ENCODE measurements at regions not wholly inside any gene's neighbourhood (a gene's known extent, or its start where the extent isn't known, plus 50 kb on each side); places are given as distances from the start of the nearest gene placed in this dataset.

DNA sequence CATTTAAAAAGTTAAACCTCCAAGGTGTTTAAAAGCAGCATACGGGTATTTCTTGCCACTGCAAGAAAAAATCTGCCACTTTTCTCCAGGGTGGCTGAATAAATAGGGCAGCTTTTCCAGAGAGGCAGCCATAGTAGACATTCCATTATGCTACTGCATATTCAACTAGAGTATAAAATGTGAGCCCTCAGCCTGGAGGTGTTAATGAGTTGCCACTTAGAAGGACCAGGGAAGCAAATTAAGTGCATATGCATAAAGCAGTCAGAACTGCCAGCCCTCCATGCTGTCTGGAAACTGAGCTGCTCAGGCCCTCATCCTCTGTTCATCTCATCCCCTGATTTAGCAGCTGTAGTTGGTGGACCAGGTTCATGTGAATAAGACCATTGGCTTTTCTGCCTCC is 99.4 kb downstream of the DIRAS3 start:
- in situ Hi-C loops (cut with MboI; ENCODE audit: low pct_unique_long_range_greater_than_20kb, low sequenced_read_pairs), result no loop called here
- DNase-seq, result no peak

DNA sequence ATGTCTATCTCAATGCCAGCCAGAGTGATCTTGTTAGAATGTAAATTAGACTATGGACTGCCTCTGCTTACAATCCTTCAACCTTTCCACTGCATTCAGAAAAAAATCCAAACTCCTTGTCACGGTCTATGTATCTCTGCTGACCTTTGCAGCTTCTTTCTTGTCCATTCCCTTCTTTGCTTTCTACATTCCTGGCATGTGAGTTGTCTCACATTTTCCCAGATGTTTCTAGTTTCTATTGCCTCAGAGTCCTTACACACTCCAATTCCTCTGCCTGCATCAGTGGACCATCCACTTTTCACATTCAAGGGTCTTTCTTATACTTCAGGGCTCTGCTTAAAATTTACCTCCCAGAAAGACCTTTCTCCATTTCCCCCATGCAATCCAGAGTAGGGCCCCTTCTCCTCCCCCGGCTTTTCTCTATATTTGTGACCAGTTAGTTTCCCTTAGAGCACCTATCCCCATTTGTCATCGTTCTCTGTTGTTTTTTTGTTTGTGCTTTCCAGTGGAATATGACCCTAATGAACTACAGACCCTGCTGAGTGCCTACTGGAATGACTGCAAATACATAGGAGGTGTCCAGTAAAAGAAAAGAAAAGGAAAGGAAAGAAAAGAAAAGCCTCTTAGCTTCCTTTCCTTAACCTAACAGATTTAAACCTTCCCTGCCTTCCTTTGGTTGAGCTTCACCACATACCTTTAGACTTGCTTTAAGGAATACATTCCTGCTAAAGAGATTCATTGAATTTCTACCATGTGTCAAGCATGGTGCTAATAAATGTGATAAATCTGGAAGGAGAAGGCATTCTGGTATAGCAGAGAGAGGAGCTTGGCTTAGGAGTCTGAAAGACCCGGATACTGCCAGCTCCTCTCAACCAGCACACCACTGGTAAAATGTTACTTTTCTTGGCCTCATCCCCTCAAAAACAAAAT is 102.0 kb downstream of the DIRAS3 start:
- in situ Hi-C loops (cut with MboI; ENCODE audit: low pct_unique_long_range_greater_than_20kb, low sequenced_read_pairs), result no loop called here
- DNase-seq, result no peak

DNA sequence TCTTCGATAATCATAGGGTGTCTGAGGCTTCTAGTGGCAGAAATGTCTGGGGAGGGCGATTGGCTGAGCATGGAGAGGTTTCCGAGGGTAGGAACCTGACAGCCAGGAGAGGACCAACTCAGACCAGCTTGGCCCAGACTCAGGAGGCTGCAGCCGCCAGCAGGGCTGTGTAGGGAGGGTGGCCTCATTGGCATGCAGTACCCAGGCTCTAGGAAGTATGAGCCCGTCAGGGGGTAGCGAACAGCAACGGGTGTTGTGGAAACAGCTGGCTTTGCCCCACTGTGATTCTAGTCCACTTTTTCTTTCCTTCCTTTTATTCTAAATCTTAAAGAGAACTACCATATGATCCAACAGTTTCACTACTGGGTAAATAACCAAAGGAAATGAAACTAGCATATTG is 103.3 kb downstream of the DIRAS3 start:
- in situ Hi-C loops (cut with MboI; ENCODE audit: low pct_unique_long_range_greater_than_20kb, low sequenced_read_pairs), result no loop called here
- DNase-seq, result no peak

DNA sequence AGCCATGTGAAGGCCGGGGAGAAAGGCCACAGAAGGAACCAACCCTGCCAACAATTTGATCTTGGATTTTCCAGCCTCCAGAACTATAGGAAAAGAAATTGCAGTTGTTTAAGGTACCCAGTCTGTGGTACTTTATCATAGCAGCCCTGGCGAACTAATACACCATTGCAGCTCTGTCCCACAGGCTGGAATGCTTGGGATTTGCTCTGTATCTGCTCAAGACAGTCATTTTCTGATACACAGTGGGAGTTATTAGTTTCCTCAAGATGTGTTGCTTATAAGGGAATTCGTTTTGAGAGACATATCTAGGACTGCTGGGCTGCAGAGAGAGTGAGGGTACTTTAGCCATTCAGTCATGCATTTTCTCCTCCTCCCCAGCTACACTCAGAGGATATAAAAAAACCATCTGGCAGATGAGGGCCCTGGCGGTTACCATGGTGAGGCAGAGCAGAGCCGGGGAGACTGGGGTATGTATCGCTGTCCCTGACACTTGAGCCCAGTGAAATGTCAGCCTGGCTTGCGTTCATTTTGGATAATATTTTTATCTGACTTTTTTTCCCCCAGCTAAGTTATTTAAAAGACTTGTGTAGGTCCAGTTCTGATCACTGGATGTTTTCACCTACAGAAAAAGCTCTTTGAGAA is 104.6 kb downstream of the DIRAS3 start:
- in situ Hi-C loops (cut with MboI; ENCODE audit: low pct_unique_long_range_greater_than_20kb, low sequenced_read_pairs), result no loop called here
- no peak for DNase-seq

DNA sequence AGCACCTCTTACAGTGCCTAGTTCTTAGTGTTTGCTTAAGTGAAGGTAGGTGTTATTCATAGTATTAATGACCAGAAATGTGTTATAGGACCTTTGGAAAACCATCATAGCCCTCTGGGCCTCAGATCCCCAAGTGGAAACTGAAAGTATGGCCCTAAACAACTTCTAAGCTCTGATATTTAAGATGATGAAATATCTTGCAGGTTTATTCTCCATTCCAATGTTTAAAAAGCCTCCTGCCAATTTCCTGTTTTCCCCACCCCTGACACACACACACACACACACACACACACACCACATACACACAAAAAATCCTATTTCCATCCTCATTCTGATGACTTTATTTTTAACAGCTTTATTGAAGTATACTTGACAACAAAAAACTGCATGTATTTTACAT is 108.2 kb downstream of the DIRAS3 start:
- no peak for DNase-seq
- in situ Hi-C loops (cut with MboI; ENCODE audit: low pct_unique_long_range_greater_than_20kb, low sequenced_read_pairs), result no loop called here

DNA sequence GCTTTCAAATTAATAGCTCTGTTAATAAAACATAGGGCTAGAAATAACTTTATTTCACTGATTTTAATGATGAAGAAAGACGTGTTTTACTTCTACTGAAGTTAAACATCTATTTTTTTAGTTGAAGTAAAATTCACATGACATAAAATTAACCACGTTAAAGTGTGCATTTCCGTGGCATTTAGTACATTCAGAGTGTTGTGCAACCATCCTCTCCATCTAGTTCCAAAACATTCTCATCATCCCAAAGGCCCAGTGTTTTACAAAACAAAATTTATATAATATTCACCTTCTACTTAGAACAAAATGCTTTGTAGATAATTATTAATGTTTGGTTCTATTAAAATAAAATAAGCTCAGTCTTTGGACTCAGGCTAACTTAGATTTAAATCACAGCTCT is 108.5 kb upstream of the GNG12 start:
- in situ Hi-C loops (cut with MboI; ENCODE audit: low pct_unique_long_range_greater_than_20kb, low sequenced_read_pairs), result no loop called here
- no peak for DNase-seq

DNA sequence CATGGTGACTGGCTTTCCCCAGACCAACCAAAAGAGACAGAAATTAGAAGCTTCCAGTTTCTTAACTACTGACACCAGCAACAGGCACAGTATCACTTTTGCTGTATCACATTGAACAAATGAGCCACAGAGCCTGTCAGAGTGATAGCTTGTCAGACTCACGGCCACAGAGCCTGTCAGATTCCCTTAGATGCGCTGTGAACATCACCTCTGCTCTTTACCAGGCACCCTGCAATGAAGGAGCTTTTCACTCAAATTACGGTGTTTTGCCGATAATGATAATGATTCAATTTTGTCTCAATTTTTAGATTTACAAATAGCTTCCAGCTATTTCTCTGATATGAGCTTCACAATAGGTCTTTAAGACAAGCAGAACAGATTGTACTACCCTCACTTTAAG is 107.9 kb upstream of the GNG12 start:
- in situ Hi-C loops (cut with MboI; ENCODE audit: low pct_unique_long_range_greater_than_20kb, low sequenced_read_pairs), result no loop called here

DNA sequence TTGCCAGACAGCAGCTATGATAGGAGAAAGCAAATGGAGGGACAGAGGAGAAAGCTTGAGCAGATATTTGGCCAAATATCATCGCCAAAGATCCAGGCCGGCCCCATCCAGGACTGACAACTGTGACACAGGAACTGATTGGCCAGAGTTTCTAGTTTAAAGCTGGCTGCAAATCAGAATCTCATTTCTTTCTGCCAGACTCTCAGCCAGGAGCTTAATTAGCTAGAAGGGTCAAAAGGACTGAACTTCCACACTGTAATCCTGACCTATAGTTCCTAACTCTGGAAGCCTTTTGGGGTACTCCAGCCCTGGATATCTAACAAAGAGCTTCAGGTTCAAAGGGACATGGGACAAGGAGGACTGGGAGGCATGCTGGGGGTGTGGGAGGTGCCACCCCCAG is 106.7 kb upstream of the GNG12 start:
- in situ Hi-C loops (cut with MboI; ENCODE audit: low pct_unique_long_range_greater_than_20kb, low sequenced_read_pairs), result no loop called here
- no peak for DNase-seq

More for the DNA sequence above, 107.9 kb upstream of the GNG12 start:
- no peak for DNase-seq

DNA sequence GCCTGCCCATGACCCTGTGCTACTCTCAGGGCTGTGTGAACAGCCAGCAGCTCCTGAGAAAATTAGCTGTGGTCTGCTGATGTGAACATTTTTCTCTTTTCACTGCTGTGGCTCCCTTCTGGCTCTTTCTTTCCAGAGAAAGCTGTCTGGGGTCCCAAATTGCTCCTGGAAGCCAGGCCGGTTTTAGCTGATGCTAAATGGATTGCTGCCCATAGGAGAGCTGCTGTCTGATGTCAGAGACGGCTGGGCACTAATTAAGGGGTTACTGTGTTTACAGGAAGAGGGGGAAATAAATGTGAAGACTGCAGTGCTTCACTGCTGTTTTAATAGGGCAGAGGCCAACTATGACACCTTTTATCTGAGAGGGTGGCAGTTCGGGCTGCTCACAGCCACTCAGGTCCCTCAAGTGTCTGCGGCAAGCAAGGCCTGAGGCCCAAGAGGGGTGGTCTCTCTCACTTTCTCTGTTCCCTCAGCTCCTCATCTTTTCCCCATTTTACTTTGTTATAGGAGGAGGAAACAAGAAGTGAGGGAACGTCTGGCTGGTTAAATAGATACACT is 106.0 kb upstream of the GNG12 start:
- in situ Hi-C loops (cut with MboI; ENCODE audit: low pct_unique_long_range_greater_than_20kb, low sequenced_read_pairs), result no loop called here
- DNase-seq, result no peak

DNA sequence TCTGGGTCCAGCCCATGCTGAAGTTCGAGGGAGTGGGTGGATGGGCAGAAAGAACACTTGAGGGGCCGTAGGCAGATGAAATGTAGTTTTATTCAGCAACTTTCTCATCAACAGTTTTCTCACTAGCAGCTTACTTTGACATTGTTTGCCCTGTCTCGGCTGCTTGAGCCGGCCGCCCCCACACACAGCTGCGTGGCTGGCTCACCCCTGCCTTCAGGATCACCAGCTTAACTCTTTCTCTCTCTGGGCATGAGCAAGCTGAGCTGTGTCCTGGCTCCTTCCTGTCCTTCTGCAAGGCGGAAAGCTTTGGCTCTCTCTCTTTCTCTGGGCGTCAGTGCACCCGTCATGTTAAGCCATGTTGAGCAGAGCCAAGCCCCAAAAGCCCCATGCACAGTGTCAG is 104.4 kb upstream of the GNG12 start:
- DNase-seq, result no peak
- in situ Hi-C loops (cut with MboI; ENCODE audit: low pct_unique_long_range_greater_than_20kb, low sequenced_read_pairs), result no loop called here

DNA sequence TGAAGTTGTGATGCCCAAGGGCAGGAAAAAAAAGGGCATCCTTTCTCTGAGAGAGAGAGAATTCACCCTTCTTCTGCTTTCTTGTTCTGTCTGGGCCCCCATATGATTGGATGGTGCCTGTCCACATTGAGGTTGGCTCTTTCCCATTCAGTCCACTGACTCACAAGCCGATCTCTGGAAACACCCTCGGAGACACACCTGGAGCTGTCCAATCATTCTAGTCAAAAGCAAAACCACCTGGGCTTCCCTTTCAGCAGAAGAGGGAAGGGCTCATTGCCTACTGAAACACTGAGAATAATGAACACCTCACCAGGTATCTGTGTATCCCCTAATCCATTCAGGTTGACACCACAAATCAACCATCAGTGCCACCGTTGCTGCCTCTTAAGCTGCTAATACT is 103.7 kb upstream of the GNG12 start:
- DNase-seq, result no peak
- in situ Hi-C loops (cut with MboI; ENCODE audit: low pct_unique_long_range_greater_than_20kb, low sequenced_read_pairs), result no loop called here

DNA sequence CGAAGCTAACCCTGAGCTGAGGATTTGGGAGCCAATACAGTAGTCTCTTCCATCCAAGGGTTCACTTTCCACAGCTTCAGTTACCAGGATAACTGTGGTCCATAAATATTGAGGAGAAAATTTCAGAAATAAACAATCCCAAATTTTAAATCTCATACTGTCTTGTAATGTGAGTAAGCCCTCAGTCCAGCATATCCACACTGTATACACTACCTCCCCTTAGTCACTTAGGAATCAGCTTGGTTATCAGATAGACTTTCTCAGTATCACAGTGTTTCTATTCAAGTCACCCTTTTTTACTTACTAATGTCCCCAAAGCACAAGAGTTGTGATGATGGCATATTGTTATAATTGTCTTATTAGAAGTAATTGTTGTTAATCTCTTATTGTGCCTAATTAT is 102.3 kb upstream of the GNG12 start:
- in situ Hi-C loops (cut with MboI; ENCODE audit: low pct_unique_long_range_greater_than_20kb, low sequenced_read_pairs), result no loop called here
- DNase-seq, result no peak

DNA sequence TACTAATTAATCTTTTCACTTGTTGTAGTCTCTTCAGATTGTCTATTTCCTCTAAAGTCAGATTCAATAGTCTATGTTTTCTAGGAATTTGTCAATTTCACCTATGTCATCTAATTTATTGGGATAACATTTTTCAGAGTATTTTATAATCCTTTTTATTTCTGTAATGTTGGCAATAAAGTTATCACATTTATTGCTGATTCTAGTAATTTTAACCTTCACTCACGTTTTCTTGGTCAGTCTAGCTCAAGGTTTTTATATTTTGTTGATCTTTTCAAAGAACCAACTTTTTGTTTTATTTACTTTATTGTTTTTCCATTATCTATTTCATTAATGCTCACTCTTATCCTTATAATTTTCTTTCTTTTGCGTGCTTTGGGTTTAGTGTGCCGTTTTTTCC is 97.9 kb upstream of the GNG12 start:
- no peak for DNase-seq
- in situ Hi-C loops (cut with MboI; ENCODE audit: low pct_unique_long_range_greater_than_20kb, low sequenced_read_pairs), result no loop called here

DNA sequence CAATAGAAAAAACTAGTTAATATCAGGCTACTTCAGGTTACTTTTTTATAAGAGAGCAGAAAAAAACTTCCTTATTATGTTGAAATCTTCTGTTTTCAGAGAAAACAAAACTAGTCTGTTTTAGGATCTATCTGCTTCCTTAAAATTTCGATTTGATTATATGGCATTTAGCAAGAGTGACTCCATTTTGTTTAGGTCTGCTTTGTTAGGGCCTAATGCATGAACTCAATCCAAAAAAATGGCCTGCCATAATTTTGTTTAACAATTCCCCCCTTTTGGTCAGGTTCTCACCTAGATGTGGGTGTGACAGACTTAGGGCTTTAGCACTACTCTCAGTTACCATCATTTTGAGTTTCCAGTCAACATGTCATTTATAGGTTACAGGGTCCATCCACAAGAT is 89.8 kb upstream of the GNG12 start:
- in situ Hi-C loops (cut with MboI; ENCODE audit: low pct_unique_long_range_greater_than_20kb, low sequenced_read_pairs), result no loop called here
- DNase-seq, result no peak

DNA sequence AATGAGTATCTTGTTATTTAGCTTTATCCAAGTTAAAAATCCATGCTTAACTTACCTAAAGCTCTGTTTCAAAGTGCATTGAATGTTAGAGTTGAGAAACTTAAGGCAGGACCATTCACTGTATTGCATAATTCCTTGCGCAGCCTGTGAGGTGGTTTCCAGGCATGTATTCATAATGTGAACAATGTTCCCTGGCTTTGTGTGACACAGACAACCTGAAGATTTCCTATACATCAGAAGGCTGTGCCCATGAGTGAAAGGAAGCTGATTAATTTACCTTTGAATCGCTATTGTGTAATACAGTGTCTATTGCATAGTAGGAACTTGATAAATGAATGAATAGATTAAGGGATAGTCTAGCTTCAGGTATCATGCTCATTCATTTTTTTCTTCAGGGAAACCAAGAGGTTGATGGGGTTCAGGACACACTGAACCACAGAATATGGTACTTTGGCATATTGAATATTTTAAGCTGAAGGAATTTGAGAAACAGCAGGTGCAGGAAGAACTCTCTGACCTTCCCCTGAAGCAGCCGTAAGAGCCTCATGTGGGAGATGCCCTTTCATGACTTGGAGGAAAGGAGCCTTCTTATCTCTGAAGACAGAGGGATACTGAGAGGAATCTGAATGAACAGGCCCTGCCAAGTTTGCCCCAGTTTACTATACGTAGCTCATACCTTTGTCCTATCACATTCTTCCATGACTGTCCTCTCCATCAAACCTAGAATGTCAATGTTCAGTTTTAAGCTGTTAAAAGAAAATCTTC is 88.6 kb upstream of the GNG12 start:
- DNase-seq, result no peak
- in situ Hi-C loops (cut with MboI; ENCODE audit: low pct_unique_long_range_greater_than_20kb, low sequenced_read_pairs), result no loop called here

DNA sequence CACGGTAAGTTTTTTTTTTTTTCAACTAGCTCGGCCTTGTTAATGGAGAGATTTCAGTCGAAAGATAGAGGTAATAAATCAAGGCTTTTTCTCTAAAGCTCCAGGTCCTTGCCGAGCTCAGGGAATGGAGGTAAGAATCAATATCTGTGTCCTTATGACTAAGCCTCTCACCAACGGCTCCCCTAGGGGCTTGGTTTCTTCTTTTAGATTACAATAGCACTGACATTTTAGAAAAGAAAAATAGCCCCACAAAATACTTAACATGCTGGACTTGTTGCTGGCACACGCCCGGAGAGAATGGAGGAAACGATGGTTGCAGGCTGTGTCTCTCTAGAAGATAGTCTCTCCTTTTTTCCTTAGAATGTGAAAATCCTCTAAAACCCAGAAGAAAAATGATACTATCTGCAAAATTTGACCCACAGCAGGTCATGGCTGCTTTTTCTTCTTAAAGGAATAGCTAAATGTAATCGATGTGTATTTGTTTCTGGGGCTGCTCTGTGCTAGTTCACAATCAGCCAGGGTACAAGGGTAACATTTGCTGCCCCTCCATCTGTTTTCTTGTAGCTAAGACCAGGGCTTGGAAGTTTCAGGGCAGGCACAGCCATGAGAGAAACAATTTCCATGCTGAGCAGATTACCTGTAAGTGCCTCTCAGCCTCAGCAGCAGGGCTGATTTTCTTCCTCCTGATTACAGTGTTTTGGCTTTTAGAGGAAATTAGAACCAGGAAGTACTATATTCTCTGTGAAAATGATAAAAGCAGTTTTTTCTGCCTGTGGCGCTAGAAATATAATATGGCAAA is 86.2 kb upstream of the GNG12 start:
- no peak for DNase-seq
- in situ Hi-C loops (cut with MboI; ENCODE audit: low pct_unique_long_range_greater_than_20kb, low sequenced_read_pairs), result no loop called here

DNA sequence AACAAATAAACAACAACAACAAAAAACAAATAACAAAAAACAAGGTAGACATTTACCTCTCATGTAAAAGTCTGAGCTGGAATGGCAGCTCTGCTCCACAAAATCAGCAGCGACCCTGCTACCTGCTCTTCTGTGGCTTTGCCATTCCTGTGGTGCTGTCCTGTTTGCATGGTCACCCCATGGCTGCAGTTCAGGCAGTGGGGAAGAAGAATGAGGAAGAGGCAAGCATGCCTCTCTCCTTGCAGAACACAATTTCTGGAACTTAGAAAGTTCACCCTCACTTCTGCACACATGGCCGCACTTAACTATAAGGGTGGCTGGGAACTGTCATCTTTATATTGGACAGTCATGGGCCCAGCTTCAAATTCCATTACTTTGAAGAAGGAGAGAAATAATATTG is 84.8 kb upstream of the GNG12 start:
- DNase-seq, result no peak

DNA sequence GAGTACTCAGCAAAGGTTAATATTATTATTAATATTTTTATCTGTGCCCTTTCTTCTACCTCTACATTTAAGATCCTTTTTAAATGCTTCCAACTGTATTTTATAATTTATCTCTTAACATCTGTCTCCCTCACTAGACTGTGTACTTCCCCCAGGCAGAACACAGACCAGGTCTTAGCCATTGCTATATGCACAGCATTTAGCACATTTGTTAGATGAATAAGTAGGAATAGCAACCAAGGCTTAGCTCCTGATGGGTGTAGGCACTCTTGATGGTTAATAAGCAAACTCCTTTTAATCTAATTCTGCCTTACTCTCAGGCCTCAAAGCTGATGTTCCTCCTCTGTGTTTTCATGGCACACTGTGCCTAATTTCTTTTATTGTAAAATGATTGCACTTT is 83.7 kb upstream of the GNG12 start:
- in situ Hi-C loops (cut with MboI; ENCODE audit: low pct_unique_long_range_greater_than_20kb, low sequenced_read_pairs), result no loop called here
- DNase-seq, result no peak

More for the DNA sequence above, 84.8 kb upstream of the GNG12 start:
- in situ Hi-C loops (cut with MboI; ENCODE audit: low pct_unique_long_range_greater_than_20kb, low sequenced_read_pairs), result no loop called here
